GM23338 (cell line): ENCODE measurements at regions not wholly inside any gene's neighbourhood (a gene's known extent, or its start where the extent isn't known, plus 50 kb on each side); places are given as distances from the start of the nearest gene placed in this dataset.

Experiments
- ATAC-seq: fragments of 200-7000 bp; cut with Tn5 transposase; 3 replicates; pipeline ENCODE4 v1.9.1; 2020
- DNase-seq: peaks from one replicate; pipeline ENCODE4 v3.0.0-alpha.2; 2015; ENCODE audit warnings: low spot score
- H2AFZ ChIP-seq: fragments of 200-600 bp; sonication (generic); 2 replicates; pipeline ENCODE4 v1.8.0; 2016; ENCODE audit warnings: antibody characterized with exemption, mild to moderate bottlenecking, moderate library complexity
- H3F3A ChIP-seq: fragments of 200-600 bp; sonication (generic); replicated peaks from 2 replicates; pipeline ENCODE4 v1.8.0; 2017; ENCODE audit warnings: antibody characterized with exemption, mixed run types, low read depth
- H3K27ac ChIP-seq: fragments of 200-600 bp; sonication (generic); 2 replicates; pipeline ENCODE4 v1.6.1; 2016; ENCODE audit warnings: low read depth
- H3K27me3 ChIP-seq: fragments of 200-600 bp; sonication (generic); 2 replicates; pipeline ENCODE4 v1.8.0; 2016; ENCODE audit warnings: mild to moderate bottlenecking, mixed run types, moderate library complexity; ENCODE audit not compliant: insufficient read depth
- H3K36me3 ChIP-seq: fragments of 200-600 bp; sonication (generic); 2 replicates; pipeline ENCODE4 v1.8.0; 2016; ENCODE audit warnings: mild to moderate bottlenecking; ENCODE audit not compliant: insufficient read depth
- H3K4me1 ChIP-seq: fragments of 200-600 bp; sonication (generic); 2 replicates; pipeline ENCODE4 v1.8.0; 2016; ENCODE audit warnings: mild to moderate bottlenecking, moderate library complexity; ENCODE audit not compliant: insufficient read depth
- H3K4me2 ChIP-seq: fragments of 200-600 bp; sonication (generic); 2 replicates; pipeline ENCODE4 v1.7.1; 2017; ENCODE audit warnings: mixed run types
- H3K4me3 ChIP-seq: fragments of 200-600 bp; sonication (generic); 2 replicates; pipeline ENCODE4 v1.6.1; 2016; ENCODE audit warnings: mixed run types
- H3K79me2 ChIP-seq: fragments of 200-600 bp; sonication (generic); replicated peaks from 2 replicates; pipeline ENCODE4 v1.8.0; 2017; ENCODE audit warnings: mild to moderate bottlenecking; ENCODE audit not compliant: insufficient read depth
- H3K9me2 ChIP-seq: fragments of 200-600 bp; sonication (generic); 2 replicates; pipeline ENCODE4 v1.8.0; 2017; ENCODE audit not compliant: insufficient read depth
- H4K20me1 ChIP-seq: fragments of 200-600 bp; sonication (generic); replicated peaks from 2 replicates; pipeline ENCODE4 v1.8.0; 2017; ENCODE audit warnings: mild to moderate bottlenecking; ENCODE audit not compliant: insufficient read depth
- H3K27ac Mint-ChIP-seq: 2 replicates; pipeline ENCODE4 v1.8.0; 2020; ENCODE audit warnings: inconsistent platforms, mild to moderate bottlenecking, moderate library complexity, mixed read lengths
- H3K27me3 Mint-ChIP-seq: 3 replicates; pipeline ENCODE4 v1.8.0; 2022; ENCODE audit warnings: low read depth, mild to moderate bottlenecking, moderate library complexity, mixed read lengths, inconsistent platforms; ENCODE audit not compliant: insufficient read depth, poor library complexity
- H3K36me3 Mint-ChIP-seq: 3 replicates; pipeline ENCODE4 v1.8.0; 2021; ENCODE audit warnings: low read depth, mild to moderate bottlenecking, inconsistent platforms, moderate library complexity, mixed read lengths
- H3K4me1 Mint-ChIP-seq: 3 replicates; pipeline ENCODE4 v1.8.0; 2020; ENCODE audit warnings: mild to moderate bottlenecking, inconsistent platforms, mixed read lengths
- H3K4me3 Mint-ChIP-seq: 3 replicates; pipeline ENCODE4 v1.8.0; 2021; ENCODE audit warnings: moderate library complexity, mild to moderate bottlenecking, inconsistent platforms, mixed read lengths
- H3K9me3 Mint-ChIP-seq: 3 replicates; pipeline ENCODE4 v1.8.0; 2020; ENCODE audit warnings: moderate library complexity, mild to moderate bottlenecking, inconsistent platforms, mixed read lengths
- CREB1 ChIP-seq: fragments of 250-450 bp; sonication (Bioruptor Pico); IDR thresholded peaks from 2 replicates; pipeline ENCODE4 v1.5.0; 2020; ENCODE audit warnings: low read depth, mild to moderate bottlenecking, moderate library complexity
- CTCF ChIP-seq, 2 experiments: fragments of 200-600 bp in 1 of 2; sonication (generic) in 1 of 2; conservative IDR thresholded peaks; 2 replicates each; pipeline versions ENCODE4 v1.5.1 to v1.6.1; 2016 to 2017; ENCODE audit warnings: antibody characterized with exemption in 2 of 2, low read depth in 2 of 2, mild to moderate bottlenecking in 2 of 2, moderate library complexity in 1 of 2
- ETS1 ChIP-seq: IDR thresholded peaks from 2 replicates; pipeline ENCODE4 v1.6.1; 2016; ENCODE audit warnings: antibody characterized with exemption
- EZH2phosphoT487 ChIP-seq: fragments of 200-600 bp; sonication (generic); IDR thresholded peaks from one replicate; pipeline ENCODE4 v1.8.1; 2018; ENCODE audit warnings: antibody characterized with exemption; ENCODE audit not compliant: unreplicated experiment
- REST ChIP-seq: IDR thresholded peaks from one replicate; pipeline ENCODE4 v1.6.1; 2018; ENCODE audit warnings: antibody characterized with exemption; ENCODE audit not compliant: unreplicated experiment
- ZNF114 ChIP-seq: fragments of 250-450 bp; sonication (Bioruptor Pico); IDR thresholded peaks from 2 replicates; pipeline ENCODE4 v1.5.0; 2020; ENCODE audit warnings: mild to moderate bottlenecking, moderate library complexity
- ZNF462 ChIP-seq: fragments of 250-450 bp; sonication (Bioruptor Pico); IDR thresholded peaks from 2 replicates; pipeline ENCODE4 v1.5.0; 2020; ENCODE audit warnings: mild to moderate bottlenecking, moderate library complexity

- no peak for DNase-seq
- peaks cover 6% of the 10 kb centered on the region for H3K27me3 Mint-ChIP-seq
These were observed 103.1 kb upstream of the SULF2 start for GRCh38 chr20:47888351-47888750.

More at GRCh38 chr20:47888351-47888750, 103.1 kb upstream of the SULF2 start:
- Histone ChIP-seq H3K27me3 (no peaks in the 10 kb centered on the region), H3K36me3 (no peaks in the 10 kb centered on the region), H3K79me2 (no peaks in the 10 kb centered on the region), H3K4me2 (no peak overlapping the region), H3K4me3 (no peak overlapping the region), H3K27ac (no peak overlapping the region), H4K20me1 (no peaks in the 10 kb centered on the region), H3K9me2 (no peaks in the 10 kb centered on the region), H2AFZ (no peak overlapping the region), H3F3A (no peaks in the 10 kb centered on the region), H3K4me1 (no peaks in the 10 kb centered on the region)
- Mint-ChIP-seq H3K9me3 (no peaks in the 10 kb centered on the region), H3K27ac (no peak overlapping the region), H3K36me3 (no peaks in the 10 kb centered on the region), H3K4me3 (no peak overlapping the region), H3K4me1 (no peaks in the 10 kb centered on the region)
- ATAC-seq: no peak
- no peak for TF ChIP-seq ETS1
- no peak for TF ChIP-seq CREB1 (CRISPR knock-in tag)
- TF ChIP-seq ZNF462 (CRISPR knock-in tag): no peak
- no peak for TF ChIP-seq ZNF114 (CRISPR knock-in tag)
- TF ChIP-seq REST: no peak
- no peak for TF ChIP-seq EZH2phosphoT487
- TF ChIP-seq CTCF (conservative IDR thresholded peaks at IDR 0.05; ENCODE audit: low read depth in 2 of 2): no peak
